B cell (primary cell): ENCODE measurements at regions not wholly inside any gene's neighbourhood (a gene's known extent, or its start where the extent isn't known, plus 50 kb on each side); places are given as distances from the start of the nearest gene placed in this dataset.

Experiments used
- ATAC-seq: fragments of 200-7000 bp; cut with Tn5 transposase; one replicate; pipeline ENCODE4 v1.10.0; 2021; ENCODE audit warnings: low read depth, mild to moderate bottlenecking, moderate number of reproducible peaks, moderate library complexity
- CTCF ChIA-PET: fragments of 350-600 bp; sonication (Branson Sonifier 250); formaldehyde crosslinking; loops from one replicate; lab custom pipeline; 2021; ENCODE audit warnings: antibody characterized with exemption, inconsistent platforms; lab: Charles Lee
- POLR2A ChIA-PET: fragments of 350-600 bp; sonication (Branson Sonifier 250); formaldehyde crosslinking; loops from one replicate; lab custom pipeline; 2021; ENCODE audit warnings: antibody characterized with exemption; lab: Charles Lee
- DNase-seq: peaks from one replicate; pipeline ENCODE4 v3.0.0; 2013
- H2AFZ ChIP-seq: 2 replicates; pipeline ENCODE4 v1.6.1; 2012; ENCODE audit warnings: mild to moderate bottlenecking, low read depth, low read length; ENCODE audit not compliant: insufficient read depth, poor library complexity, severe bottlenecking
- H3K27ac ChIP-seq, 2 donors: 1 replicate in 1 of 2; 2 replicates in 1 of 2; pipeline ENCODE4 v1.5.1; 2012 to 2013; ENCODE audit warnings: low read length in 2 of 2, mild to moderate bottlenecking in 2 of 2, moderate library complexity in 1 of 2
- H3K27me3 ChIP-seq, 4 experiments: fragments of 200-600 bp in 1 of 4; sonication (generic) in 1 of 4; replicated peaks in 1 of 4; 1 replicate in 2 of 4; 2 replicates in 2 of 4; pipeline versions ENCODE4 v1.6.1 to v1.7.0; 2013 to 2016; ENCODE audit warnings: low read length in 3 of 4, mild to moderate bottlenecking in 2 of 4, mixed read lengths in 1 of 4, moderate library complexity in 1 of 4; ENCODE audit not compliant: insufficient read depth in 4 of 4, control insufficient read depth in 3 of 4; ENCODE audit errors: control extremely low read depth in 1 of 4
- H3K36me3 ChIP-seq, 2 experiments: replicated peaks in 1 of 2; 1 replicate in 1 of 2; 2 replicates in 1 of 2; pipeline versions ENCODE4 v1.6.1 to v1.7.1; 2013; ENCODE audit warnings: low read length in 1 of 2; ENCODE audit not compliant: insufficient read depth in 2 of 2, control insufficient read depth in 1 of 2; ENCODE audit errors: control extremely low read depth in 1 of 2, extremely low read depth in 1 of 2
- H3K4me1 ChIP-seq, 2 donors: fragments of 200-600 bp in 1 of 2; sonication (generic) in 1 of 2; 1 replicate in 1 of 2; 2 replicates in 1 of 2; pipeline versions ENCODE4 v1.5.1 to v1.6.1; 2013 to 2017; ENCODE audit warnings: low read length in 2 of 2; ENCODE audit not compliant: control insufficient read depth in 2 of 2, insufficient read depth in 2 of 2
- H3K4me2 ChIP-seq: replicated peaks from 2 replicates; pipeline ENCODE3; 2012; ENCODE audit warnings: mild to moderate bottlenecking, low read depth, low read length; ENCODE audit not compliant: poor library complexity, severe bottlenecking
- H3K4me3 ChIP-seq, 5 experiments: fragments of 200-600 bp in 1 of 5; sonication (generic) in 1 of 5; 1 replicate in 3 of 5; 2 replicates in 2 of 5; pipeline versions ENCODE4 v1.5.1 to v1.7.0; 2011 to 2016; ENCODE audit warnings: low read length in 4 of 5, mild to moderate bottlenecking in 4 of 5, low read depth in 2 of 5, control low read depth in 1 of 5, moderate library complexity in 1 of 5; ENCODE audit not compliant: insufficient read depth in 1 of 5; ENCODE audit errors: control extremely low read depth in 1 of 5, extremely low read depth in 1 of 5
- H3K79me2 ChIP-seq: fragments of 200-600 bp; sonication (generic); one replicate; pipeline ENCODE4 v1.6.0; 2016; ENCODE audit warnings: low read length; ENCODE audit not compliant: control insufficient read depth, insufficient read depth
- H3K9ac ChIP-seq: fragments of 200-600 bp; sonication (generic); 2 replicates; pipeline ENCODE4 v1.6.1; 2017; ENCODE audit warnings: mild to moderate bottlenecking, low read length, moderate library complexity
- H3K9me3 ChIP-seq, 3 donors: one replicate each; pipeline versions ENCODE4 v1.6.1 to v1.7.1; 2013; ENCODE audit warnings: low read length in 2 of 3; ENCODE audit not compliant: control insufficient read depth in 2 of 3, insufficient read depth in 1 of 3; ENCODE audit errors: control extremely low read depth in 1 of 3
- H4K20me1 ChIP-seq: 2 replicates; pipeline ENCODE4 v1.6.0; 2012; ENCODE audit warnings: mild to moderate bottlenecking, low read length; ENCODE audit not compliant: insufficient read depth, control insufficient read depth, poor library complexity, severe bottlenecking
- H3K27ac Mint-ChIP-seq: one replicate; pipeline ENCODE4 v1.8.0; 2021; ENCODE audit warnings: mixed read lengths
- H3K27me3 Mint-ChIP-seq: one replicate; pipeline ENCODE4 v1.8.0; 2021; ENCODE audit warnings: mixed read lengths
- H3K4me1 Mint-ChIP-seq: one replicate; pipeline ENCODE4 v1.8.0; 2021; ENCODE audit warnings: mixed read lengths
- H3K4me3 Mint-ChIP-seq: one replicate; pipeline ENCODE4 v1.8.0; 2021; ENCODE audit warnings: mixed read lengths
- H3K9me3 Mint-ChIP-seq: one replicate; pipeline ENCODE4 v1.8.0; 2022; ENCODE audit warnings: mixed read lengths; ENCODE audit not compliant: insufficient read depth
- EZH2 ChIP-seq: IDR thresholded peaks from 2 replicates; pipeline ENCODE4 v1.6.1; 2012; ENCODE audit warnings: borderline replicate concordance, low read depth, mild to moderate bottlenecking, moderate library complexity, low read length; ENCODE audit not compliant: insufficient read depth, poor library complexity, severe bottlenecking
- WGBS: methylation state at CpG from one replicate; pipeline ENCODE4 v1.1.5; 2013; ENCODE audit warnings: missing lambda C conversion rate; ENCODE audit not compliant: insufficient coverage; 5-methylcytosine and 5-hydroxymethylcytosine counted together
- intact Hi-C: fragments of 100-400 bp; cut with micrococcal nuclease; formaldehyde crosslinking; loops from one replicate; pipeline ENCODE4 v1.10.0; 2022
- TF ChIP-seq, protein P1 (sequence below): fragments of 200-600 bp; IDR thresholded peaks from one replicate; pipeline ENCODE4 v1.8.0; 2022; ENCODE audit warnings: antibody characterized with exemption, mild to moderate bottlenecking

DNA sequence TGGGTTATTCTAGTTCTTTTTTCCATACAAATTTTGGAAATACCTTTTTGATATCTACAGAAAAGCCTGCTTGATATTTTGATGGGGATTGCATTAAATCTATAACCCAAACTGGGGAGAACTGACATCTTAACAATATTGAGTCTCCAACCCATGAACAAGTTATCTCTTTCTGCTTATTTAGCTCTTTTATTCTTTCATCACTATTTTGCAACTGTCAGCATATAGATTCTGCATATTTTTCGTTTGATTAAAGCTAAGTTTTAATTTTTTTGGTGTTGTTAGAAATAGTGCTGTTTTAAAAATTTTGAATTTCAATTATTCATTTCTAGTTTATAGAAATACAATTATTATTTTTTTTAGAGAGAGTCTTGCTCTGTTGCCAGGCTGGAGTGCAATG, 97.9 kb downstream of the EMX2 start:
- H3K9ac ChIP-seq, result no peak overlapping the region
- TF ChIP-seq, protein P1, sequence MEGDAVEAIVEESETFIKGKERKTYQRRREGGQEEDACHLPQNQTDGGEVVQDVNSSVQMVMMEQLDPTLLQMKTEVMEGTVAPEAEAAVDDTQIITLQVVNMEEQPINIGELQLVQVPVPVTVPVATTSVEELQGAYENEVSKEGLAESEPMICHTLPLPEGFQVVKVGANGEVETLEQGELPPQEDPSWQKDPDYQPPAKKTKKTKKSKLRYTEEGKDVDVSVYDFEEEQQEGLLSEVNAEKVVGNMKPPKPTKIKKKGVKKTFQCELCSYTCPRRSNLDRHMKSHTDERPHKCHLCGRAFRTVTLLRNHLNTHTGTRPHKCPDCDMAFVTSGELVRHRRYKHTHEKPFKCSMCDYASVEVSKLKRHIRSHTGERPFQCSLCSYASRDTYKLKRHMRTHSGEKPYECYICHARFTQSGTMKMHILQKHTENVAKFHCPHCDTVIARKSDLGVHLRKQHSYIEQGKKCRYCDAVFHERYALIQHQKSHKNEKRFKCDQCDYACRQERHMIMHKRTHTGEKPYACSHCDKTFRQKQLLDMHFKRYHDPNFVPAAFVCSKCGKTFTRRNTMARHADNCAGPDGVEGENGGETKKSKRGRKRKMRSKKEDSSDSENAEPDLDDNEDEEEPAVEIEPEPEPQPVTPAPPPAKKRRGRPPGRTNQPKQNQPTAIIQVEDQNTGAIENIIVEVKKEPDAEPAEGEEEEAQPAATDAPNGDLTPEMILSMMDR, result no peak
- TF ChIP-seq EZH2, result no peak
- ATAC-seq (no peak), DNase-seq (no peak)
- no peaks in the 10 kb centered on the region for H4K20me1 ChIP-seq
- H3K27ac Mint-ChIP-seq, result no peak overlapping the region
- H3K27me3 ChIP-seq, result peaks cover 0 to 4% (median 0%) of the 10 kb centered on the region in 4 experiments
- peaks cover 26% of the 10 kb centered on the region for H3K27me3 Mint-ChIP-seq
- no peaks in the 10 kb centered on the region for H3K79me2 ChIP-seq
- no peak overlapping the region for H2AFZ ChIP-seq
- ChIA-PET CTCF (interaction anchor here (0.7 kb wide), 1 partner anchor 144 kb away, joined by 3 read pairs; no protein-coding TSS in a partner anchor), POLR2A (no interaction called here)
- no CpG with 5 or more reads among the region's 1 CpG for WGBS
- H3K9me3 Mint-ChIP-seq, result no peaks in the 10 kb centered on the region
- no peaks in the 10 kb centered on the region for H3K4me1 Mint-ChIP-seq
- no peaks in the 10 kb centered on the region for H3K9me3 ChIP-seq
- no peak overlapping the region for H3K4me3 ChIP-seq
- no peak overlapping the region for H3K4me2 ChIP-seq
- intact Hi-C loops, result no loop called here
- H3K27ac ChIP-seq, result no peak overlapping the region
- no peaks in the 10 kb centered on the region for H3K4me1 ChIP-seq
- H3K36me3 ChIP-seq, result no peaks in the 10 kb centered on the region
- no peak overlapping the region for H3K4me3 Mint-ChIP-seq

GRCh38 chr10:117646718-117647117, 104.2 kb downstream of the EMX2 start:
- Mint-ChIP-seq H3K9me3 (peaks cover 4% of the 10 kb centered on the region), H3K27me3 (peaks cover 28% of the 10 kb centered on the region), H3K27ac (no peak overlapping the region), H3K4me3 (no peak overlapping the region), H3K4me1 (no peaks in the 10 kb centered on the region)
- no peak overlapping the region for H3K4me3 ChIP-seq
- H3K4me2 ChIP-seq, result no peak overlapping the region
- TF ChIP-seq, protein P1, result no peak
- no peak for TF ChIP-seq EZH2
- H4K20me1 ChIP-seq, result no peaks in the 10 kb centered on the region
- no peak for ATAC-seq
- no peaks in the 10 kb centered on the region for H3K9me3 ChIP-seq
- no peak for DNase-seq
- H3K79me2 ChIP-seq, result no peaks in the 10 kb centered on the region
- no peak overlapping the region for H3K9ac ChIP-seq
- ChIA-PET CTCF (no interaction called here), POLR2A (no interaction called here)
- intact Hi-C loops, result no loop called here
- no peaks in the 10 kb centered on the region for H3K36me3 ChIP-seq
- peaks cover 0 to 4% (median 0%) of the 10 kb centered on the region in 4 experiments for H3K27me3 ChIP-seq
- no peaks in the 10 kb centered on the region for H3K4me1 ChIP-seq
- no peak overlapping the region for H3K27ac ChIP-seq
- H2AFZ ChIP-seq, result no peak overlapping the region
- 100% methylated on average over 4 of the region's 5 CpGs for WGBS
